GM12873 (cell line): ENCODE measurements at regions not wholly inside any gene's neighbourhood (a gene's known extent, or its start where the extent isn't known, plus 50 kb on each side); places are given as distances from the start of the nearest gene placed in this dataset.

Experiments
- CTCF ChIP-seq: IDR thresholded peaks from 2 replicates; pipeline ENCODE4 v1.5.1; 2012; ENCODE audit warnings: low read depth, mild to moderate bottlenecking, moderate library complexity, low read length, control low read depth; ENCODE audit not compliant: insufficient read depth; ENCODE audit errors: missing control alignments

GRCh38 chr9:129317179-129318011, 139.3 kb upstream of the IER5L start:
- no peak for TF ChIP-seq CTCF

GRCh38 chr9:129316281-129317030, 138.4 kb upstream of the IER5L start:
- no peak for TF ChIP-seq CTCF

GRCh38 chr9:129313331-129313955, 135.4 kb upstream of the IER5L start:
- no peak for TF ChIP-seq CTCF

- TF ChIP-seq CTCF, result no peak
These were observed 134.4 kb upstream of the IER5L start for GRCh38 chr9:129312251-129313122.

- TF ChIP-seq CTCF, result no peak
These were observed 133.6 kb upstream of the IER5L start for GRCh38 chr9:129311643-129312042.

- no peak for TF ChIP-seq CTCF
These were observed 132.7 kb upstream of the IER5L start for GRCh38 chr9:129310666-129311350.
